Neural crest cell (in vitro differentiated cells): ENCODE measurements at regions not wholly inside any gene's neighbourhood (a gene's known extent, or its start where the extent isn't known, plus 50 kb on each side); places are given as distances from the start of the nearest gene placed in this dataset.
"Not testable (repeated sequence)": the region's sequence is repeated elsewhere in the genome, so short reads cannot be mapped to it uniquely, and the experiment has no call there.

ENCODE experiments used
- DNase-seq: peaks from one replicate; pipeline ENCODE4 v3.0.0; 2021; ENCODE audit warnings: low read depth, mixed read lengths, low spot score
- H3K27ac Mint-ChIP-seq: one replicate; pipeline ENCODE4 v1.8.0; 2021; ENCODE audit warnings: mild to moderate bottlenecking, mixed read lengths; ENCODE audit not compliant: unreplicated experiment
- H3K27me3 Mint-ChIP-seq: 2 replicates; pipeline ENCODE4 v1.8.0; 2021; ENCODE audit warnings: low read depth, mild to moderate bottlenecking, mixed read lengths
- H3K36me3 Mint-ChIP-seq: 2 replicates; pipeline ENCODE4 v1.8.0; 2021; ENCODE audit warnings: low read depth, mild to moderate bottlenecking, mixed read lengths
- H3K4me1 Mint-ChIP-seq: 2 replicates; pipeline ENCODE4 v1.8.0; 2021; ENCODE audit warnings: mixed read lengths
- H3K4me3 Mint-ChIP-seq: one replicate; pipeline ENCODE4 v1.8.0; 2021; ENCODE audit warnings: mild to moderate bottlenecking, mixed read lengths
- H3K9me3 Mint-ChIP-seq: 2 replicates; pipeline ENCODE4 v1.8.0; 2021; ENCODE audit warnings: mixed read lengths
- TF ChIP-seq, protein P1 (sequence below): fragments of 200-600 bp; sonication (generic); conservative IDR thresholded peaks from 2 replicates; pipeline ENCODE4 v1.5.0; 2021; ENCODE audit warnings: antibody characterized with exemption, mild to moderate bottlenecking

DNA sequence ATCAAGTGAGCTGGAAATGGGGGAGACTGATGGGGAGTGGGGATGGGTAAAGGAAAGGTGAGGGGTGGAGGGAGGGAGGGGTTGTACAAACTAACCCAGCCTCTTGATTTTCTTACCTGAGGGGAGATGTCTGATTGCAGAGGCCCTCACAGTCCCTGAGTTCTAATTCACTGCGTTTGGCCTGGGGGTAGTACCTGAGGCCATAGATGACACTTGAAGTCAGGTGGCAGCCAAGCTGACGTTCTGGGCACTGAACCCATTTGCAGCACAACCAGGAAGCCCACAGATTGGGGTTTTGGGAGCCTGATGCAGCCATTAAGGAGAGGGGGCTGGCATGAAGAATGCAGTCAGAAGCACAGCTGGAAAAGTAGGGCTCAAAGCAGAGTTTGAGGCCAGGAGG lies 153.8 kb upstream of the DTNBP1 start:
- H3K27me3 Mint-ChIP-seq = peaks cover 3% of the 10 kb centered on the region
- DNase-seq = no peak
- no peak overlapping the region for H3K27ac Mint-ChIP-seq
- no peak overlapping the region for H3K4me3 Mint-ChIP-seq
- TF ChIP-seq, protein P1, sequence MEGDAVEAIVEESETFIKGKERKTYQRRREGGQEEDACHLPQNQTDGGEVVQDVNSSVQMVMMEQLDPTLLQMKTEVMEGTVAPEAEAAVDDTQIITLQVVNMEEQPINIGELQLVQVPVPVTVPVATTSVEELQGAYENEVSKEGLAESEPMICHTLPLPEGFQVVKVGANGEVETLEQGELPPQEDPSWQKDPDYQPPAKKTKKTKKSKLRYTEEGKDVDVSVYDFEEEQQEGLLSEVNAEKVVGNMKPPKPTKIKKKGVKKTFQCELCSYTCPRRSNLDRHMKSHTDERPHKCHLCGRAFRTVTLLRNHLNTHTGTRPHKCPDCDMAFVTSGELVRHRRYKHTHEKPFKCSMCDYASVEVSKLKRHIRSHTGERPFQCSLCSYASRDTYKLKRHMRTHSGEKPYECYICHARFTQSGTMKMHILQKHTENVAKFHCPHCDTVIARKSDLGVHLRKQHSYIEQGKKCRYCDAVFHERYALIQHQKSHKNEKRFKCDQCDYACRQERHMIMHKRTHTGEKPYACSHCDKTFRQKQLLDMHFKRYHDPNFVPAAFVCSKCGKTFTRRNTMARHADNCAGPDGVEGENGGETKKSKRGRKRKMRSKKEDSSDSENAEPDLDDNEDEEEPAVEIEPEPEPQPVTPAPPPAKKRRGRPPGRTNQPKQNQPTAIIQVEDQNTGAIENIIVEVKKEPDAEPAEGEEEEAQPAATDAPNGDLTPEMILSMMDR = no peak
- H3K9me3 Mint-ChIP-seq = no peaks in the 10 kb centered on the region
- H3K36me3 Mint-ChIP-seq = no peaks in the 10 kb centered on the region
- peaks cover 13% of the 10 kb centered on the region for H3K4me1 Mint-ChIP-seq

DNA sequence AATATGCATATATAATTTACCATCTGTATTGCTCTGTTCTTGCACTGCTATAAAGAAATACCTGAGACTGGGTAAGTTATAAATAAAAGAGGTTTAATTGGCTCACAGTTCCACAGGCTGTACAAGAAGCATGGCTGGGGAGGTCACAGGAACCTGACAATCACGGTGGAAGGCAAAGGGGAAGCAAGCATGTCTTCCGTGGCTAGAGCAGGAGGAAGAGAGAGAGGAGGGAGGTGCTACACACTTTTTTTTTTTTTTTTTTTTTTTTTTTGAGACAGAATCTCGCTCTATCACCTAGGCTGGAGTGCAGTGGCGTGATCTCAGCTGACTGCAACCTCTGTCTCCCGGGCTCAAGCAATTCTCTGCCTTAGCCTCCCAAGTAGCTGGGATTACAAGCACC lies 150.9 kb upstream of the DTNBP1 start:
- not testable (repeated sequence) for H3K9me3 Mint-ChIP-seq, H3K4me3 Mint-ChIP-seq, H3K27me3 Mint-ChIP-seq, H3K27ac Mint-ChIP-seq, H3K4me1 Mint-ChIP-seq, H3K36me3 Mint-ChIP-seq, DNase-seq

DNA sequence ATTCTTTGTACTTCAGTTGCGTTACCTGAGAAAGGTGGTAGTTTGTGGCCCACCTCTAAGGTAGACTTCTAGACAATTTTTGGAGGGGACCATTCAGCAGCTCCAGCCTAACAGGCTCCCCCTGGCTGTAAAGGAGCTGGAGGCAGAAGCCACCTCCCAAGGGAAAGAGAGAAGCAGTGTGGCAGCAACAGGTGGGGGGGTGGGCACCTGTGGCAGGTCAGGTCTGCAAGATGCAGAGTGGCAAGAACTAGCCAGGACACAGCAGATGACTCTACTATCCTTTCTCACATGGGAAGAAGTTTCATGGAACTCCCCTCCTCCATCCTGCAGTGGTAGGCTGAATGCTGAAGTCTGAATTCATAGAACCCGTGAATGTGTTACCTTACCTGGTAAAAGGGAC lies 148.3 kb upstream of the DTNBP1 start:
- Mint-ChIP-seq H3K36me3 (no peaks in the 10 kb centered on the region), H3K9me3 (no peaks in the 10 kb centered on the region), H3K4me3 (no peak overlapping the region), H3K27ac (no peak overlapping the region), H3K27me3 (no peaks in the 10 kb centered on the region), H3K4me1 (no peaks in the 10 kb centered on the region)
- DNase-seq = no peak
- TF ChIP-seq, protein P1 = no peak

- DNase-seq = no peak
- Mint-ChIP-seq H3K4me1 (no peaks in the 10 kb centered on the region), H3K9me3 (no peaks in the 10 kb centered on the region), H3K27ac (no peak overlapping the region), H3K27me3 (no peaks in the 10 kb centered on the region), H3K4me3 (no peak overlapping the region), H3K36me3 (no peaks in the 10 kb centered on the region)
- TF ChIP-seq, protein P1 = no peak
Observed at GRCh38 chr6:15810618-15811017, 147.8 kb upstream of the DTNBP1 start.

GRCh38 chr6:15809367-15809766 lies 146.5 kb upstream of the DTNBP1 start:
- Mint-ChIP-seq H3K4me3 (no peak overlapping the region), H3K27me3 (no peaks in the 10 kb centered on the region), H3K36me3 (no peaks in the 10 kb centered on the region), H3K27ac (no peak overlapping the region), H3K9me3 (no peaks in the 10 kb centered on the region), H3K4me1 (no peaks in the 10 kb centered on the region)
- TF ChIP-seq, protein P1 = no peak
- no peak for DNase-seq

DNA sequence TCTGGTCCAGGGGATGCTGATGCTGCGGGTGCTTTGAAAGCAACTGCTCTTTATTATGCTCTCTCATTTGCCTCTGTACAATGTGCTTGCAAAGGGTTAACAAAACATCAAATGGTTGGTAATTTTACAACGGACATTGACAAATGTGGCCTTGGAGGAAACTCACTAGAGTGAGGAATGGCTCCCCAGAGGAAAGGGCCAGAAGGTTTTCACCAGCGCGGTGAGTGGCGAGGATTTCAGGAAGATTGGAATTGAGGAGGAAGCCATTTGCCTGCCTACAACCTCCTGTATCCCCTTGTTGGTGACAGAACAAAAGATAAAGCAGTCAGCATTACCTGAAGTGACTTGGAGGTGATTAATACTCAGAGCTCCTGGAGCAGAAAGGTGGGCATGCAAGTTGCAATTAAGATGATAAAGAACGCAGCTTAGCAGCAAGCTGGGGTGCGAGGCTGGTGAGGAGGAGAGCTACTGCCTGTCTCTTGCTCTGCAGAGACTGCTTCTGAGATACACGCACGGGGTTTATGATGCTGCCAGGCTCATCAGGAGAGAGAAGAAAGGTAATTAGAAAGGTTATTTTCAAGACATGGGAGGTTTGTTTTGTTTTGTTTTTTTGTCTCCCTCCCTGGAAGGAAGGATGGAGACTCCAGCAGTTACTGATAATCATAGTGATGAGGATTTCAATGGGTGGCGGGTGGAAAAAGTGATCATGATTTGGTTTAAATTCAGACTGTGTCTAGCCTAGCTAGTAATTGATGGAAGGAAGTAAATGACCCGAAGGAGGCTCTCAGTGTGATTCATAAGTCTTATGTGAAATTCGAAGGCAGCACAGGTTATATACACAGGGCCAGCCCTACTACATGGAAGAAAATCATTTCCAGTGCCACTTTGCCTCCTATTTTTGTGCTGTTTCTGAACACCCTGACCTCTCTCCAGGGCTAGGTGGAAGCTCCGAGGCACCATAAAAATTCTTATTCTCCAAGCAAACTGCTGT lies 141.6 kb upstream of the DTNBP1 start:
- H3K36me3 Mint-ChIP-seq = no peaks in the 10 kb centered on the region
- H3K4me1 Mint-ChIP-seq = no peaks in the 10 kb centered on the region
- no peak overlapping the region for H3K4me3 Mint-ChIP-seq
- TF ChIP-seq, protein P1 = no peak
- H3K27me3 Mint-ChIP-seq = no peaks in the 10 kb centered on the region
- DNase-seq = no peak
- H3K9me3 Mint-ChIP-seq = no peaks in the 10 kb centered on the region
- no peak overlapping the region for H3K27ac Mint-ChIP-seq
